ENCODE measurements at regions not wholly inside any gene's neighbourhood (a gene's known extent, or its start where the extent isn't known, plus 50 kb on each side); places are given as distances from the start of the nearest gene placed in this dataset.

GRCh38 chr3:178458313-178459037, 77.8 kb upstream of the KCNMB2 start:
- Histone ChIP-seq H3K27ac (ENCODE audit: low read depth, low read length) (no peak overlapping the region), H3K9me3 (ENCODE audit: control insufficient read depth in 1 of 2, low read length in 2 of 2) (no peaks in the 10 kb centered on the region), H3K27me3 (ENCODE audit: control insufficient read depth in 1 of 2, insufficient read depth in 2 of 2, low read length in 2 of 2) (no peaks in the 10 kb centered on the region), H3K4me3 (ENCODE audit: low read depth in 1 of 2, low read length in 2 of 2) (no peak overlapping the region), H3K36me3 (ENCODE audit: control insufficient read depth in 1 of 2, insufficient read depth in 2 of 2, low read length in 2 of 2) (no peaks in the 10 kb centered on the region), H3K9ac (ENCODE audit: low read depth in 1 of 2, low read length in 2 of 2) (no peak overlapping the region), H3K4me1 (ENCODE audit: control insufficient read depth in 1 of 2, insufficient read depth in 2 of 2, low read length in 2 of 2) (no peaks in the 10 kb centered on the region)

DNA sequence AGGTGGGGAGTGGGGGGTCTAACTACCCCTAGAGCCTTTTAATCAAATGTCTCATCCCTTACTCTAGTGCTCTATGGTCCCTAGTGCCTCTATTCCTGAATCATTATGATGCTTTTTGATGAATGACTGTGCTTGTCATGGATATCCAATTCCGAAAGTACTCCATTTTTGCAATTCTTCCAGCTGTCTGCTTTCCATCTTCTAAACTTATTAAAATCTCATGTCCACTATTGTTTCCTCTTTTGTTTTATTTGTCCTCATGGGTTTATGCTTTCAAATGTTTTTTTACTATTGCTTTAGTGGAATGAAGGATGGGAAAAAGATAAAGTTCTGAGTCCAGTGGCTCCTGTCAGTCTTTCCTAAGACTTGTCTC, 77.2 kb upstream of the KCNMB2 start:
- no peaks in the 10 kb centered on the region for H3K9me3 ChIP-seq (ENCODE audit: control insufficient read depth in 1 of 2, low read length in 2 of 2)
- H3K4me3 ChIP-seq (ENCODE audit: low read depth in 1 of 2, low read length in 2 of 2), result no peak overlapping the region
- no peak overlapping the region for H3K9ac ChIP-seq (ENCODE audit: low read depth in 1 of 2, low read length in 2 of 2)
- H3K36me3 ChIP-seq (ENCODE audit: control insufficient read depth in 1 of 2, insufficient read depth in 2 of 2, low read length in 2 of 2), result no peaks in the 10 kb centered on the region
- H3K4me1 ChIP-seq (ENCODE audit: control insufficient read depth in 1 of 2, insufficient read depth in 2 of 2, low read length in 2 of 2), result no peaks in the 10 kb centered on the region
- H3K27me3 ChIP-seq (ENCODE audit: control insufficient read depth in 1 of 2, insufficient read depth in 2 of 2, low read length in 2 of 2), result no peaks in the 10 kb centered on the region
- no peak overlapping the region for H3K27ac ChIP-seq (ENCODE audit: low read depth, low read length)

DNA sequence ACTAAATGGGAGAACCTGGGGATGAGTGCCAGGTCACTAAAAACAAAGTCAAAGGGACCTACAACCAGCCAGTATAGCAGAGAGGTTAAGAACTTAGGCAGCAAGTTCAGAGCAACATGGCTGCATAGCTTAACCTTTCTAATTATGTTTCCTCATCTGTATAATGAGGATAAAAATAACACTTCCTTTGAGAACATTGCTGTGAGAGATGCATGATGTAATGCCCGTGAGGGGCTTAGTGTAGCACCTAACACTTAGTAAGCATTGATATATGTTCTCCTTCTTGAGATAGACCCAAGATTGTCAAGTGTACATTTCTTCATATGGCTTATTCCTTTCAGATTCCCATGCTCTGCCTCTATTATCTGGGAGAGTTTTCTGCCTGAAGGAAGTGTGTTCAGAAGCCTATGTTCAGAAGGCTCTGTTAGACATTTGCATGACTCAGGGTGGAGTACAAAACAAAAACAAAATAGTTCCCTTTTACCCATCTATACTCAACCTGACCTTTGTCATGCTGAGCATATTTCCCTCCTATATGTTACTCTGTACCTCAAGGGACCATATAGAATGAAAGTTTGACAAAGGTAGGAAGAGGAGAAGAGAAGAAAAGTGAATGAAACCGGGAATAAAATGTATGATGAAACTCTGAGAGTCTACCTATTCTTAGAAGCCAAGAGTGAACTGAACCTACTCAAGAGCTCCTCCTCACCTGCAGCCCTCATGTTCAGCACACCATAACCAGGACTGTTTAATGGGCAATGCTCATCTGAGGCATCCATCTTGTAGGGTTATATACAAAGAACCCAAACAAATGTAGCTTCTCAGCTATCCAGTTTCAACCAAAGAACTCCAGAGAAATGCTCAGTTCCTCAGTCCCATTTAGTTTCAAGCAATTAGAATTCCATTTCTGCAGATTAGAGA, 70.7 kb upstream of the KCNMB2 start:
- no peaks in the 10 kb centered on the region for H3K36me3 ChIP-seq (ENCODE audit: control insufficient read depth in 1 of 2, insufficient read depth in 2 of 2, low read length in 2 of 2)
- H3K9me3 ChIP-seq (ENCODE audit: control insufficient read depth in 1 of 2, low read length in 2 of 2), result no peaks in the 10 kb centered on the region
- no peaks in the 10 kb centered on the region for H3K27me3 ChIP-seq (ENCODE audit: control insufficient read depth in 1 of 2, insufficient read depth in 2 of 2, low read length in 2 of 2)
- no peak overlapping the region for H3K4me3 ChIP-seq (ENCODE audit: low read depth in 1 of 2, low read length in 2 of 2)
- H3K9ac ChIP-seq (ENCODE audit: low read depth in 1 of 2, low read length in 2 of 2), result no peak overlapping the region
- no peak overlapping the region for H3K27ac ChIP-seq (ENCODE audit: low read depth, low read length)
- no peaks in the 10 kb centered on the region for H3K4me1 ChIP-seq (ENCODE audit: control insufficient read depth in 1 of 2, insufficient read depth in 2 of 2, low read length in 2 of 2)

GRCh38 chr3:178472941-178473340, 63.3 kb upstream of the KCNMB2 start:
- no peak overlapping the region for H3K9ac ChIP-seq (ENCODE audit: low read depth in 1 of 2, low read length in 2 of 2)
- no peaks in the 10 kb centered on the region for H3K27me3 ChIP-seq (ENCODE audit: control insufficient read depth in 1 of 2, insufficient read depth in 2 of 2, low read length in 2 of 2)
- H3K9me3 ChIP-seq (ENCODE audit: control insufficient read depth in 1 of 2, low read length in 2 of 2), result no peaks in the 10 kb centered on the region
- H3K4me1 ChIP-seq (ENCODE audit: control insufficient read depth in 1 of 2, insufficient read depth in 2 of 2, low read length in 2 of 2), result no peaks in the 10 kb centered on the region
- no peak overlapping the region for H3K27ac ChIP-seq (ENCODE audit: low read depth, low read length)
- no peaks in the 10 kb centered on the region for H3K36me3 ChIP-seq (ENCODE audit: control insufficient read depth in 1 of 2, insufficient read depth in 2 of 2, low read length in 2 of 2)
- no peak overlapping the region for H3K4me3 ChIP-seq (ENCODE audit: low read depth in 1 of 2, low read length in 2 of 2)

DNA sequence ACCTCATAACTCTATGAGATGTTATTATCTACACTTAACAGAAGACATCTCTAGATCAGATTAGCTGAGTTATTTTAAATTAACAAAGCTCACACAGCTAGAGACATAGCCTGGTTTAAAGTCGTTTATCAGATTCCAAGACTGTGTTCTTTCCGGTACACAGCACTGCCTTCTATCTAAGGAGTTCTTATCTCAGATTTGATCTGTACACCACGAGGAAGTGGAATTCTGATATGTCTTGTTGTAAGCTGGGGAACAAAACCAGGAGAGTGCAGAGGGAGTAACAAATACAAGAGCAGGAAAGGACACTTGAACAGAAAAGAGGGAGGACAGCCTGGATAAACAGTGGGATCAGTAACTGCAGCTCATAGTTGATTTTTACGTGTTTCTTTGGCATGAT, 61.7 kb upstream of the KCNMB2 start:
- Histone ChIP-seq H3K9me3 (ENCODE audit: control insufficient read depth in 1 of 2, low read length in 2 of 2) (no peaks in the 10 kb centered on the region), H3K4me3 (ENCODE audit: low read depth in 1 of 2, low read length in 2 of 2) (no peak overlapping the region), H3K4me1 (ENCODE audit: control insufficient read depth in 1 of 2, insufficient read depth in 2 of 2, low read length in 2 of 2) (no peaks in the 10 kb centered on the region), H3K36me3 (ENCODE audit: control insufficient read depth in 1 of 2, insufficient read depth in 2 of 2, low read length in 2 of 2) (no peaks in the 10 kb centered on the region), H3K9ac (ENCODE audit: low read depth in 1 of 2, low read length in 2 of 2) (no peak overlapping the region), H3K27ac (ENCODE audit: low read depth, low read length) (no peak overlapping the region), H3K27me3 (ENCODE audit: control insufficient read depth in 1 of 2, insufficient read depth in 2 of 2, low read length in 2 of 2) (no peaks in the 10 kb centered on the region)

- H3K27me3 ChIP-seq (ENCODE audit: control insufficient read depth in 1 of 2, insufficient read depth in 2 of 2, low read length in 2 of 2), result no peaks in the 10 kb centered on the region
- no peak overlapping the region for H3K4me3 ChIP-seq (ENCODE audit: low read depth in 1 of 2, low read length in 2 of 2)
- H3K9me3 ChIP-seq (ENCODE audit: control insufficient read depth in 1 of 2, low read length in 2 of 2), result no peaks in the 10 kb centered on the region
- H3K9ac ChIP-seq (ENCODE audit: low read depth in 1 of 2, low read length in 2 of 2), result no peak overlapping the region
- no peak overlapping the region for H3K27ac ChIP-seq (ENCODE audit: low read depth, low read length)
- no peaks in the 10 kb centered on the region for H3K36me3 ChIP-seq (ENCODE audit: control insufficient read depth in 1 of 2, insufficient read depth in 2 of 2, low read length in 2 of 2)
- H3K4me1 ChIP-seq (ENCODE audit: control insufficient read depth in 1 of 2, insufficient read depth in 2 of 2, low read length in 2 of 2), result no peaks in the 10 kb centered on the region
Observed at GRCh38 chr3:178475062-178475461, 61.2 kb upstream of the KCNMB2 start.

GRCh38 chr3:178476886-178477285, 59.4 kb upstream of the KCNMB2 start:
- Histone ChIP-seq H3K9ac (ENCODE audit: low read depth in 1 of 2, low read length in 2 of 2) (no peak overlapping the region), H3K36me3 (ENCODE audit: control insufficient read depth in 1 of 2, insufficient read depth in 2 of 2, low read length in 2 of 2) (no peaks in the 10 kb centered on the region), H3K4me1 (ENCODE audit: control insufficient read depth in 1 of 2, insufficient read depth in 2 of 2, low read length in 2 of 2) (no peaks in the 10 kb centered on the region), H3K27me3 (ENCODE audit: control insufficient read depth in 1 of 2, insufficient read depth in 2 of 2, low read length in 2 of 2) (no peaks in the 10 kb centered on the region), H3K4me3 (ENCODE audit: low read depth in 1 of 2, low read length in 2 of 2) (no peak overlapping the region), H3K27ac (ENCODE audit: low read depth, low read length) (no peak overlapping the region), H3K9me3 (ENCODE audit: control insufficient read depth in 1 of 2, low read length in 2 of 2) (no peaks in the 10 kb centered on the region)

DNA sequence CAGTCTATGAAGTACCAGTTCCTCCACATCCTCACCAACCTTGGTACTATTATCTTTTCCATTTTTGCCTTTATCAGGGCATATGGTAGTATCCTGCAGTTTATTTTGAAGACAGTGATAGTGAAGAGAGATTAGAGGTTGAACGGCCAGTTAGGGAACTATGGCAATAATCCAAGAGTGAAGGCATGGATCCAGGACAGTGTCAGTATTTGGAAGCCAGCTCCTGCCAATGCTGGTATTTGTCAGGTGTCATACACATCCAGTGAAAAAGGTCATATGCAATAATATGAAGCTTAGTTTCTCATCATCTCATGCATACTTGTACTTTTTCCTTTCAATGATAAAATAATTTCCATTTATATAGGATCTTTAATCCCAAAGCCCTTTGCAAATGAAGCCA, 56.8 kb upstream of the KCNMB2 start:
- H3K27me3 ChIP-seq (ENCODE audit: control insufficient read depth in 1 of 2, insufficient read depth in 2 of 2, low read length in 2 of 2), result no peaks in the 10 kb centered on the region

GRCh38 chr3:178479860-178480259, 56.4 kb upstream of the KCNMB2 start:
- Histone ChIP-seq H3K27me3 (ENCODE audit: control insufficient read depth in 1 of 2, insufficient read depth in 2 of 2, low read length in 2 of 2) (no peaks in the 10 kb centered on the region), H3K4me1 (ENCODE audit: control insufficient read depth in 1 of 2, insufficient read depth in 2 of 2, low read length in 2 of 2) (no peaks in the 10 kb centered on the region), H3K27ac (ENCODE audit: low read depth, low read length) (no peak overlapping the region), H3K4me3 (ENCODE audit: low read depth in 1 of 2, low read length in 2 of 2) (no peak overlapping the region), H3K9ac (ENCODE audit: low read depth in 1 of 2, low read length in 2 of 2) (no peak overlapping the region), H3K9me3 (ENCODE audit: control insufficient read depth in 1 of 2, low read length in 2 of 2) (no peaks in the 10 kb centered on the region), H3K36me3 (ENCODE audit: control insufficient read depth in 1 of 2, insufficient read depth in 2 of 2, low read length in 2 of 2) (no peaks in the 10 kb centered on the region)

More for the DNA sequence above, 56.8 kb upstream of the KCNMB2 start:
- Histone ChIP-seq H3K4me1 (ENCODE audit: control insufficient read depth in 1 of 2, insufficient read depth in 2 of 2, low read length in 2 of 2) (no peaks in the 10 kb centered on the region), H3K4me3 (ENCODE audit: low read depth in 1 of 2, low read length in 2 of 2) (no peak overlapping the region), H3K36me3 (ENCODE audit: control insufficient read depth in 1 of 2, insufficient read depth in 2 of 2, low read length in 2 of 2) (no peaks in the 10 kb centered on the region), H3K9ac (ENCODE audit: low read depth in 1 of 2, low read length in 2 of 2) (no peak overlapping the region), H3K27ac (ENCODE audit: low read depth, low read length) (no peak overlapping the region), H3K9me3 (ENCODE audit: control insufficient read depth in 1 of 2, low read length in 2 of 2) (no peaks in the 10 kb centered on the region)

- no peak overlapping the region for H3K4me3 ChIP-seq (ENCODE audit: low read depth in 1 of 2, low read length in 2 of 2)
- no peaks in the 10 kb centered on the region for H3K27me3 ChIP-seq (ENCODE audit: control insufficient read depth in 1 of 2, insufficient read depth in 2 of 2, low read length in 2 of 2)
- H3K27ac ChIP-seq (ENCODE audit: low read depth, low read length), result no peak overlapping the region
- H3K4me1 ChIP-seq (ENCODE audit: control insufficient read depth in 1 of 2, insufficient read depth in 2 of 2, low read length in 2 of 2), result no peaks in the 10 kb centered on the region
- H3K36me3 ChIP-seq (ENCODE audit: control insufficient read depth in 1 of 2, insufficient read depth in 2 of 2, low read length in 2 of 2), result no peaks in the 10 kb centered on the region
- H3K9ac ChIP-seq (ENCODE audit: low read depth in 1 of 2, low read length in 2 of 2), result no peak overlapping the region
- no peaks in the 10 kb centered on the region for H3K9me3 ChIP-seq (ENCODE audit: control insufficient read depth in 1 of 2, low read length in 2 of 2)
Observed at GRCh38 chr3:178480274-178480673, 56.0 kb upstream of the KCNMB2 start.

Measured in duodenal mucosa (tissue), 2 donors.